ENCODE measurements at regions not wholly inside any gene's neighbourhood (a gene's known extent, or its start where the extent isn't known, plus 50 kb on each side); places are given as distances from the start of the nearest gene placed in this dataset.
"Not testable (repeated sequence)": the region's sequence is repeated elsewhere in the genome, so short reads cannot be mapped to it uniquely, and the experiment has no call there.

- peak overlapping the region; percentile 79 for H3K27ac ChIP-seq (replicated peaks)
- intact Hi-C loops (cut with micrococcal nuclease): no loop called here
- no peaks in the 10 kb centered on the region for H3K36me3 ChIP-seq
- H3K27me3 ChIP-seq (ENCODE audit: low read depth): peaks cover 3% of the 10 kb centered on the region
- H3K4me1 ChIP-seq: peaks cover 38% of the 10 kb centered on the region
- DNase-seq: peak; percentile 68
- TF ChIP-seq CTCF (IDR thresholded peaks at IDR 0.05; ENCODE audit: borderline replicate concordance): no peak
- no peaks in the 10 kb centered on the region for H3K9me3 ChIP-seq (replicated peaks)
- H3K4me3 ChIP-seq: peak overlapping the region; percentile 49
Measured at GRCh38 chr15:96053031-96053780, 277.3 kb upstream of the NR2F2 start.

DNA sequence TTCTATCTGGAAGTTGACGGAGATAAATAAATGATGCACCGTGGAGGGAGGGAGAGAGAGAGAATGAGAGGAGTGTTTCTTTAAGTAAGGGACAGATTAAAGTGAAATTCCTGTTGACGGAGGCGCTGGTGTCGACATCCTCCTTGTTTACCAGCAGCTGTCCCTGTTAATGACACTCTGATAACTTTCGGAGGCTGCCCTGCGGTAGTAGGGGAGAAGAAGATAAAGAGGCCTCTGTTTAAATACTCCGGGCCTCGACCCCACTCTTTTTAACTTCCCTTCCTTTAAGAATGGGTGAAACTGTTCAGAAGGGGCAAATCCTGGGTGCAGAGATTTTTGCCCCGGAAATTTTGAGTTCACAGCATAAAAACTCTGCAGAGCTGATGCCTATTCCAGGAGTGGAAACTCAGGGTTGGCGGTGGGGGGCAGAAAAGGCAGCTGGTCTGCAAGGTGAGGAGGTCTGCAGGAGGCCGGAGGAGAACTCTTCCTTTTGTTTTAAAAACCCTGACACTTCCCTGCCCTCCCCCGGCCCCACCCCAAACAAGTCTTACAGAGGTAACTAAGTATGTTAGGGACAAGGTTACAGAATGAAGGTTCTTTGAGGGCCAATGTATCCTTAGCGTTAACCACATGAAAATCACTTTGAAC lies 276.6 kb upstream of the NR2F2 start:
- H3K4me1 ChIP-seq: peaks cover 33% of the 10 kb centered on the region
- no peaks in the 10 kb centered on the region for H3K36me3 ChIP-seq
- peak; percentile 29 for DNase-seq
- no peak for TF ChIP-seq CTCF (IDR thresholded peaks at IDR 0.05; ENCODE audit: borderline replicate concordance)
- no peaks in the 10 kb centered on the region for H3K9me3 ChIP-seq (replicated peaks)
- intact Hi-C loops (cut with micrococcal nuclease): no loop called here
- peak overlapping the region; percentile 49 for H3K4me3 ChIP-seq
- peak overlapping the region; percentile 79 for H3K27ac ChIP-seq (replicated peaks)
- H3K27me3 ChIP-seq (ENCODE audit: low read depth): peaks cover 3% of the 10 kb centered on the region

DNA sequence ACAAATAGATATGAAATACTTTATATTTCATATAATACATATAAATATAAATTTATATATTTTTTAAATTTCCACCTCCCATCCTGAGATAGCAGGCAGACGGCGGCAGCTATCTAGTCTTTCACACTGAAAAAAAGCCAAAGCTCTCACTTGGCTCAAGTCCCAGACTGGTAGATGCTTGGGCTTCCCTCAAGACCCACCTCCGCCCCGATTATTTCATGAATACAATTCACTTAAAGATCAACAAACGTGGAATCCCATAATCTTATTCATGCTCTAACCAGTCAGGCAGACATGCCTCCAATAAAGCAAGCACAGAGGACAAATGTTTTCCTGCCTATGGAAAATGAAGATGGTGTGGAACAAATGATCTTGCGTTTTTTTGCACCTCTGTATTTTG lies 275.9 kb upstream of the NR2F2 start:
- no peak for TF ChIP-seq CTCF (IDR thresholded peaks at IDR 0.05; ENCODE audit: borderline replicate concordance)
- intact Hi-C loops (cut with micrococcal nuclease): no loop called here
- H3K9me3 ChIP-seq (replicated peaks): no peaks in the 10 kb centered on the region
- H3K27ac ChIP-seq (replicated peaks): peak overlapping the region; percentile 79
- peaks cover 29% of the 10 kb centered on the region for H3K4me1 ChIP-seq
- no peak overlapping the region for H3K4me3 ChIP-seq
- H3K36me3 ChIP-seq: no peaks in the 10 kb centered on the region
- peaks cover 3% of the 10 kb centered on the region for H3K27me3 ChIP-seq (ENCODE audit: low read depth)
- no peak for DNase-seq

- no peaks in the 10 kb centered on the region for H3K27me3 ChIP-seq (ENCODE audit: low read depth)
- H3K27ac ChIP-seq (replicated peaks): no peak overlapping the region
- intact Hi-C loops (cut with micrococcal nuclease): no loop called here
- no peak for TF ChIP-seq CTCF (IDR thresholded peaks at IDR 0.05; ENCODE audit: borderline replicate concordance)
- DNase-seq: no peak
- peaks cover 15% of the 10 kb centered on the region for H3K4me1 ChIP-seq
- no peaks in the 10 kb centered on the region for H3K9me3 ChIP-seq (replicated peaks)
- H3K36me3 ChIP-seq: no peaks in the 10 kb centered on the region
- no peak overlapping the region for H3K4me3 ChIP-seq
Measured at GRCh38 chr15:96058103-96058851, 272.2 kb upstream of the NR2F2 start.

GRCh38 chr15:96058852-96059103 lies 271.7 kb upstream of the NR2F2 start:
- H3K27me3 ChIP-seq (ENCODE audit: low read depth); H3K4me3 ChIP-seq; H3K36me3 ChIP-seq; intact Hi-C loops (cut with micrococcal nuclease); H3K9me3 ChIP-seq (replicated peaks); H3K27ac ChIP-seq (replicated peaks); DNase-seq: not testable (repeated sequence)
- peaks cover 10% of the 10 kb centered on the region for H3K4me1 ChIP-seq

DNA sequence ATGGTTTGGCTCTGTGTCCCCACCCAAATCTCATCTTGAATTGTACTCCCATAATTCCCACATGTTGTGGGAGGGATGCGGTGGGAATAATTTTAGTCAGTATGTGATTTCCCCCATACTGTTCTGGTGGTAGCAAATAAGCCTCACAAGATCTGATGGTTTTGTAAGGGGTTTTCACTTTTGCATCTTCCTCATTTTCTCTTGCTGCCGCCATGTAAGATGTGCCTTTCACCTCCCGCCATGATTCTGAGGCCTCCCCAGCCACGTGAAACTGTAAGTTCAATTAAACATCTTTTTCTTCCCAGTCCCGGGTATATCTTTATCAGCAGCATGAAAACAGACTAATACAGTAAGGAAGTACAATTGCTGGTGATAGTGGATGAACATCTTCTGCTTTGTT lies 269.9 kb upstream of the NR2F2 start:
- H3K4me3 ChIP-seq; intact Hi-C loops (cut with micrococcal nuclease); H3K27me3 ChIP-seq (ENCODE audit: low read depth); H3K9me3 ChIP-seq (replicated peaks); H3K36me3 ChIP-seq; H3K4me1 ChIP-seq; DNase-seq; H3K27ac ChIP-seq (replicated peaks): not testable (repeated sequence)

Data from left ventricle myocardium inferior (tissue), 1 donor.